GM23248 (cell line): ENCODE measurements at regions not wholly inside any gene's neighbourhood (a gene's known extent, or its start where the extent isn't known, plus 50 kb on each side); places are given as distances from the start of the nearest gene placed in this dataset.

Experiments
- DNase-seq: peaks from one replicate; pipeline ENCODE4 v3.0.0-alpha.2; 2015
- H2AFZ ChIP-seq: fragments of 200-600 bp; sonication (generic); 2 replicates; pipeline ENCODE4 v1.6.1; 2016; ENCODE audit warnings: antibody characterized with exemption
- H3F3A ChIP-seq: fragments of 200-600 bp; sonication (generic); 2 replicates; pipeline ENCODE4 v1.6.1; 2016; ENCODE audit warnings: mild to moderate bottlenecking, antibody characterized with exemption, mixed run types; ENCODE audit not compliant: insufficient read depth
- H3K27ac ChIP-seq: fragments of 200-600 bp; sonication (generic); 2 replicates; pipeline ENCODE4 v1.5.1; 2016; ENCODE audit warnings: mild to moderate bottlenecking
- H3K27me3 ChIP-seq: fragments of 200-600 bp; sonication (generic); replicated peaks from 2 replicates; pipeline ENCODE4 v1.6.1; 2016; ENCODE audit warnings: mild to moderate bottlenecking; ENCODE audit not compliant: insufficient read depth
- H3K36me3 ChIP-seq: fragments of 200-600 bp; sonication (generic); 2 replicates; pipeline ENCODE4 v1.6.1; 2016; ENCODE audit warnings: low read depth, mild to moderate bottlenecking
- H3K4me1 ChIP-seq: fragments of 200-600 bp; sonication (generic); 2 replicates; pipeline ENCODE4 v1.6.1; 2016; ENCODE audit warnings: mild to moderate bottlenecking; ENCODE audit not compliant: insufficient read depth
- H3K4me2 ChIP-seq: fragments of 200-600 bp; sonication (generic); one replicate; pipeline ENCODE4 v1.6.1; 2016; ENCODE audit warnings: mild to moderate bottlenecking; ENCODE audit not compliant: unreplicated experiment
- H3K4me3 ChIP-seq: fragments of 200-600 bp; sonication (generic); 2 replicates; pipeline ENCODE4 v1.5.1; 2016; ENCODE audit warnings: mild to moderate bottlenecking
- H3K79me2 ChIP-seq: fragments of 200-600 bp; sonication (generic); 2 replicates; pipeline ENCODE4 v1.6.1; 2016; ENCODE audit warnings: mild to moderate bottlenecking; ENCODE audit not compliant: insufficient read depth
- H3K9ac ChIP-seq: fragments of 200-600 bp; sonication (generic); 2 replicates; pipeline ENCODE4 v1.6.1; 2016; ENCODE audit warnings: mild to moderate bottlenecking
- H3K9me2 ChIP-seq: fragments of 200-600 bp; sonication (generic); 2 replicates; pipeline ENCODE4 v1.6.1; 2016; ENCODE audit warnings: mixed run types, mild to moderate bottlenecking, moderate library complexity; ENCODE audit not compliant: insufficient read depth
- H3K9me3 ChIP-seq: fragments of 200-600 bp; sonication (generic); one replicate; pipeline ENCODE4 v1.6.1; 2017; ENCODE audit warnings: low read depth
- H4K20me1 ChIP-seq: fragments of 200-600 bp; sonication (generic); 2 replicates; pipeline ENCODE4 v1.6.0; 2016; ENCODE audit not compliant: insufficient read depth
- EZH2 ChIP-seq: fragments of 200-600 bp; sonication (generic); IDR thresholded peaks from 2 replicates; pipeline ENCODE4 v1.6.1; 2018; ENCODE audit warnings: antibody characterized with exemption, mild to moderate bottlenecking; ENCODE audit not compliant: insufficient read depth, poor library complexity, severe bottlenecking
- EZH2phosphoT487 ChIP-seq: fragments of 200-600 bp; sonication (generic); IDR thresholded peaks from 2 replicates; pipeline ENCODE4 v1.6.1; 2018; ENCODE audit warnings: antibody characterized with exemption, moderate library complexity, mild to moderate bottlenecking, low read depth; ENCODE audit not compliant: insufficient read depth
- WGBS, 2 experiments: methylation state at CpG; one replicate each; pipeline ENCODE4 v1.1.6; 2015 to 2017; ENCODE audit warnings: low lambda C conversion rate in 2 of 2, low coverage in 1 of 2; ENCODE audit errors: missing lambda C conversion rate in 2 of 2; 5-methylcytosine and 5-hydroxymethylcytosine counted together
- in situ Hi-C: fragments of 300-500 bp; cut with MboI; formaldehyde crosslinking; loops from 2 replicates; pipeline ENCODE4 v1.15.0; 2020

DNA sequence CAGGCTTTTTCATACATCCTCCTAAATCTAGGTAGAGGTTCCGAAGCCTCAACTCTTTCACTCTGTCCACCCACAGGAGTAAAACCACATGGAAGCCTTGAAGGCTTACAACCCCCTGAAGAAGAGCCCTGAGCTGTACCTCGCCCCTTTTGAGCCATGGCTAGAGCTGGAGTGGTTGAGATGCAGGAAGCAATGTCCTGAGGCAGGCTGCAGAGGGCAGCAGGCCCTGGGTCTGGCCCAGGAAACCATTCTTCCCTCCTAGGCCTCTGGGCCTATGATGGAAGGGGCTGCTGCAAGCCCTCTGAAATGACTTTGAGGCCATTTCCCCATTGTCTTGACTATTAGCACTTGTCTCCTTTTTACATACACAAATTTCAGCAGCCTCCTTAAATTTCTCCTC lies 1503.0 kb downstream of the KCNT2 start:
- Histone ChIP-seq H3K9ac (no peak overlapping the region), H3F3A (no peaks in the 10 kb centered on the region), H3K79me2 (no peaks in the 10 kb centered on the region), H3K9me3 (no peaks in the 10 kb centered on the region), H3K4me1 (no peaks in the 10 kb centered on the region), H3K27me3 (no peaks in the 10 kb centered on the region), H3K9me2 (no peaks in the 10 kb centered on the region; the same call in 1 of the 2 replicates), H2AFZ (no peak overlapping the region), H3K27ac (no peak overlapping the region), H3K36me3 (no peaks in the 10 kb centered on the region), H3K4me2 (no peak overlapping the region), H4K20me1 (no peaks in the 10 kb centered on the region), H3K4me3 (no peak overlapping the region)
- TF ChIP-seq EZH2, result no peak
- no peak for TF ChIP-seq EZH2phosphoT487
- WGBS, 2 experiments, result 17 to 21% methylated on average over 2 of the region's 2 CpGs
- no peak for DNase-seq
- in situ Hi-C loops, result no loop called here

DNA sequence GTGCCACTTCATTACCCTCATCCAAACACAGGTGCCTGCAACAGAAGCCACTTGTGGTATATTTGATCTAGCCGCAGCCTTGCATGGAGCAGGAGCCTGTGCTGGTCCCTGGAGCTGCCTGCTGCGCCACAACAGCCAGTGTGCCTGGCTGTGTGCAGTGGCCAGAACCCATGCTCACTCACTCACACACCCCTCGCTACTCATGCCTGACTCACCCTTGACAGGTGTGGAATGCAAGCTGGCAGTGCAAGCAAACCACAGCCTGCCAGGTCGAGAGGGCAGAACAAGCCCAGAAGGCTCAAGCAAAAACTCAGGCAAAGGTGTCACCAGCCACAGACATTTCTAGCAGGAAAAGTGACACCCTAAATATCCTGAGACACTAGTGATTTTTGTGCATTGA lies 1510.9 kb downstream of the KCNT2 start:
- in situ Hi-C loops, result no loop called here
- H4K20me1 ChIP-seq, result no peaks in the 10 kb centered on the region
- TF ChIP-seq EZH2 (no peak), EZH2phosphoT487 (no peak)
- no peaks in the 10 kb centered on the region for H3K36me3 ChIP-seq
- no peaks in the 10 kb centered on the region for H3K27me3 ChIP-seq
- no peaks in the 10 kb centered on the region for H3F3A ChIP-seq
- H3K4me3 ChIP-seq, result no peak overlapping the region
- H3K4me2 ChIP-seq, result no peak overlapping the region
- H3K79me2 ChIP-seq, result no peaks in the 10 kb centered on the region
- DNase-seq, result no peak
- no peaks in the 10 kb centered on the region; the same call in 1 of the 2 replicates for H3K9me2 ChIP-seq
- H3K9me3 ChIP-seq, result no peaks in the 10 kb centered on the region
- no peak overlapping the region for H2AFZ ChIP-seq
- 28 to 30% methylated on average over 4 of the region's 4 CpGs for WGBS, 2 experiments
- H3K27ac ChIP-seq, result no peak overlapping the region
- no peaks in the 10 kb centered on the region for H3K4me1 ChIP-seq
- H3K9ac ChIP-seq, result no peak overlapping the region

DNA sequence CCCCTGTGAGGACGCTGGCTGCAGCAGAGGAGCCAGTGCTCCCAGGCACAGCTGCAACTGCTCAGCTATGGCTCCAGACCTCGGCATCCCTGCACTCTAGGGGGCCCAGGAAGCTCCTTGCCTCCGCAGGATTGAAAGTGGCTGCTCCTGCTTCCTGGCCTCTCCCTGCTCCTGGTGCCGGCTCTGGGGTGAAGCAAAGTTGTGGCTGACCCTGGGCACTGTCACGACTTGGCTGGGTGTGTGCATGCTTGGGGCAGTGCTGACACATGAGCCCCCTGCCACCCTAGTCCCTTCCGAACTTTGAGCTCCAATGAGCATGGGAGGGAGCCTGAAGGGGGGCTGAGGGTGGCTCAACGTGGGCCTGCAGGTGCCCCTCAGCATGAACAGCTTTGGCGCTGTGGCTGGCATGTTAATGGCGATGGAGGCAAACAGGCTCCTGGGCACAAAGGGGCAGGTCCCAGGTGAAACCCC lies 1512.2 kb downstream of the KCNT2 start:
- in situ Hi-C loops, result no loop called here
- Histone ChIP-seq H3K4me3 (no peak overlapping the region), H3K4me2 (no peak overlapping the region), H3K9me2 (no peaks in the 10 kb centered on the region), H3K79me2 (no peaks in the 10 kb centered on the region), H3K36me3 (no peaks in the 10 kb centered on the region), H3K9ac (no peak overlapping the region), H4K20me1 (no peaks in the 10 kb centered on the region), H3K27ac (no peak overlapping the region), H3F3A (no peaks in the 10 kb centered on the region), H2AFZ (no peak overlapping the region), H3K9me3 (no peaks in the 10 kb centered on the region), H3K4me1 (no peaks in the 10 kb centered on the region), H3K27me3 (no peaks in the 10 kb centered on the region)
- DNase-seq, result no peak
- TF ChIP-seq EZH2phosphoT487 (no peak), EZH2 (no peak)
- WGBS, 2 experiments, result 28 to 32% methylated on average over 9 of the region's 9 CpGs

DNA sequence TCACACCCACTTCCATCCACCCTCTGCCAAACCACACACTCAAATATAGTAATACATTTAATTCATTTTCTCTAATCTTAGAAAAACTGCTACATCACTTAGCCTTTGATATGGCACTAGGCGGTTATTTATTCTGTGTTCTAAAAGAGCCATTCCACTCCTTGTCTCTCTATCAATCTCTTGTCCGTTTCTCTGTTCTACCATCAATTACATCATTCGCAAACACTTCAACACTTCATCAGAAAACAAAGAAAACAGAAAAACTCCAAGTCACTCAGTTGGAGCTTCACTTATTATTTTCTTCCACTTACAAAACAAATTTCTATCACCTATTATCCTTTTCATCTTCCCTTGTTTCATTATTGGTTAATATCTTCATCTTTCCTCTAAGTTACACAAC lies 1523.0 kb downstream of the KCNT2 start:
- Histone ChIP-seq H3K27ac (no peak overlapping the region), H4K20me1 (no peaks in the 10 kb centered on the region), H3K79me2 (no peaks in the 10 kb centered on the region), H3K9me3 (no peaks in the 10 kb centered on the region), H2AFZ (no peak overlapping the region), H3K4me3 (no peak overlapping the region), H3K9me2 (no peaks in the 10 kb centered on the region), H3K36me3 (no peaks in the 10 kb centered on the region), H3K27me3 (no peaks in the 10 kb centered on the region), H3K4me1 (no peaks in the 10 kb centered on the region), H3K9ac (no peak overlapping the region), H3K4me2 (no peak overlapping the region), H3F3A (no peaks in the 10 kb centered on the region)
- 44 to 51% methylated on average over 3 of the region's 3 CpGs for WGBS, 2 experiments
- in situ Hi-C loops, result no loop called here
- no peak for DNase-seq
- TF ChIP-seq EZH2phosphoT487 (no peak), EZH2 (no peak)

DNA sequence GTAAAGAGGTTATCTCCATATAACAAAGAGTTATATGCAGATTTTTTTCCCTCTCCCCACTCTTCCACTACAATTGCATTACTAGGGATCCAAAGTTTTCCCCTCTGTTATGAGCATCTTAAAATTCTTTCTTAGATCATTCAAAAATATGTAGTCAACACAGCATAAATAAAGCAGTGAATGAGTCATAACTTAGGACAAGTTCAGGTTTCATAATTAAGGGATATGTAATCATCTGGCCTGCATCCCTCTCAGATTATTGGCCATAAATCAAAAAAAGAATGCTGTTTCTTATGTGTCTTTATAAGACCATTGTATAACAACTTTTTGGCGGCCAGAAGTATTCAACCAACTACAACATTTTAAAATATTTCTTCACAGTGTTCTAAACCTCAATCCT lies 1526.1 kb downstream of the KCNT2 start:
- H3K9me3 ChIP-seq, result no peaks in the 10 kb centered on the region
- no peak overlapping the region for H3K4me3 ChIP-seq
- H3K79me2 ChIP-seq, result no peaks in the 10 kb centered on the region
- H4K20me1 ChIP-seq, result no peaks in the 10 kb centered on the region
- no peak overlapping the region for H3K9ac ChIP-seq
- WGBS, 2 experiments, result 9 to 31% methylated on average over 1 of the region's 1 CpG
- H2AFZ ChIP-seq, result no peak overlapping the region
- no peak overlapping the region for H3K4me2 ChIP-seq
- no peaks in the 10 kb centered on the region for H3K4me1 ChIP-seq
- H3K27ac ChIP-seq, result no peak overlapping the region
- in situ Hi-C loops, result no loop called here
- H3K36me3 ChIP-seq, result no peaks in the 10 kb centered on the region
- no peaks in the 10 kb centered on the region for H3F3A ChIP-seq
- DNase-seq, result peak; percentile 13
- no peaks in the 10 kb centered on the region for H3K9me2 ChIP-seq
- H3K27me3 ChIP-seq, result no peaks in the 10 kb centered on the region
- no peak for TF ChIP-seq EZH2phosphoT487
- TF ChIP-seq EZH2, result no peak
